GM12872 (cell line): ENCODE measurements at regions not wholly inside any gene's neighbourhood (a gene's known extent, or its start where the extent isn't known, plus 50 kb on each side); places are given as distances from the start of the nearest gene placed in this dataset.

Experiments used
- CTCF ChIP-seq: IDR thresholded peaks from 3 replicates; pipeline ENCODE4 v1.5.1; 2011; ENCODE audit warnings: low read depth, mild to moderate bottlenecking, low read length, moderate library complexity; ENCODE audit not compliant: insufficient read depth

- no peak for TF ChIP-seq CTCF
These were observed 466.6 kb upstream of the ETAA1 start for GRCh38 chr2:66930339-66931220.

DNA sequence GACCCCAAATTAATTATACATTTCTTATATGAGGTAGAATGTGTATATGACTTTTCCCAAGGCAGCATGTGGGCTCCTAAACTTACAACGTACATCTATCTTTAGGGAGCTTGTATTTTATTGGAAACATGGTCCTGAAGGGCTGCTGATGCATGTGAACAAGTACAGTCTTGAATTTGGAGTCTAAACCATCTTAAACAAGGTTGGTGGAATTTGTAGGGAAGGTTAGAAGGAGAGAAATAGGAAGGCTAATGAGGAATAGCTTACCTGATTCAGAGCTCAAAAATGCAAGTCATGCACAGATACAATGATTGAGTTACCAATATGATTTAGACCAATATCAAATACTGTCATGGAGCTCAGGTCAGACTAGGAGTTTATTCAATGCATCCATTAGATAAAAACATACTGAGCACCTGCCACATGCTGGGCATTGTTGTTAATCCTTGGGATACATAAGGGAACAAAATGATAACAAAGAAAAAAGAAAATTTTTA, 458.6 kb upstream of the ETAA1 start:
- no peak for TF ChIP-seq CTCF

DNA sequence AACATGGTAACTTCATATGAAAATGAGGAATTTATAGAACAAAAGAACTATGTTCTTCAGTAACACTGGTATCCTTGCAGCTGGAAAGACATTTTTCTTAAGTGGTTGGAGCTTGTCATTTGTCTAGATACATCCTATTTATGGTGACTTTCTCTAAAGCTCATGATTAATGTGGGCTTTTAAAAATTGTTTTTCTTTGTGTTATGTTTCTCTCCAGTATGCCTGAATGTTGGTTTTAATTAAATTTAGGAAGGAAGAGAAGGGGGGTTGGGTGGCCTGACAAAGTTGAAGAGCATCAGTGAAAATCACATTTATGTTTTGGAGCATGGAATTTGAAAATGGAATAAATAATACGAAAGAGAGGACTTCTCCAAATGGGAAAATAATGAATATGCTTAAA, 457.1 kb upstream of the ETAA1 start:
- no peak for TF ChIP-seq CTCF

DNA sequence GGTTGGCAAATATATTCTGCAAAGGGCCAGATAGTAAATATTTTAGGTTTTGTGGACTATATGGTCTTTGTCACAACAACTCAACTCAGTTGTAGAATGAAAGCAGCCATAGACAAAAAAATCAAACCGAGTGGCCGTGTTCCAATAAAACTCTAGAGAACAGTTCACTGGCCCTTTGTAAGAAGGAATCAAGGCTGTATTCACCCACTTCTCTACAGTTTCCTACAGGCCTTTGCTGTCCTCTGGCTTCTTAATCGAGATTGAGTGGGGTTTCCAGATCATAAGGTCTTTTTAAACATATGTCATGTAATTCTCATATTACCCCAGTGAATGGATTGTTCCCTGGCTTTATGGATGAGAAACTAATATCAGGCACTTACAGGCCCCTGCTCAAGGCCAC, 448.9 kb upstream of the ETAA1 start:
- no peak for TF ChIP-seq CTCF

DNA sequence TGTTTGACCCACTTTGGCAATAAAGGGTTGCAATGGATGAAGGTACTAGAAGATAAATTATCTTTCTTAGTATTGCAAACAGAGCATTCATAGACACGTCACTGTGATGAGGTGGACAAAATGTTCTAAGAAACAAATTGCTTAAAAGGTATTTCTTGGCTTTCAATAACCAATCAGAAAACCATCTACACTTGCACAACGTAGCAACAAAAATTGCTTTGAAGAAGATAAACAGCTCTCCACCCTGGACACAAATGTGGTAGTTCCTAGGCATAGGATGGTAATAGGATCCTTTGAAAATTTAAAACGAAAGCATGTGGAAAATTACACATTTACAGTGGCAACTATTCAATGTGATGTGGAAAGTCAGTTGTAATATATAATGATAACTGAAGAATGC, 439.9 kb upstream of the ETAA1 start:
- TF ChIP-seq CTCF, result no peak

DNA sequence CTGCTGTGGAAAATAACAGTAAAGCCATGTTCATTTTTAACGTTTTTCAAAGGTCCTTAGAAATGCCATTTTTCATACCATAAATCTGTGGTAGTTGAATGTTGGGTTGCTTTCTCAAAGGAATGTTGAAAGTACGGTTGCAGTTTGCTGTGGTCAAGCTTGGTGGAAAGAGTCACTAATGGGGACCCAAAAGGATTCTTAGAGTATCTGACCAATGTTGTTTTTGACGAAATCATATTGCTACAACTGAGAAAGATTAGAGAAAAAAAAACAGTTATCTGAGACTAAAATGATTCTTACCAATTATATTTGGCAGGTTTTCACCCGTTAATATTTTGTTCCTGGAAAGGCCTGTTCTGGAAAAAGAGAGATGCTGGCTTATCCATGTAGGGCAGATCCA, 439.5 kb upstream of the ETAA1 start:
- no peak for TF ChIP-seq CTCF

DNA sequence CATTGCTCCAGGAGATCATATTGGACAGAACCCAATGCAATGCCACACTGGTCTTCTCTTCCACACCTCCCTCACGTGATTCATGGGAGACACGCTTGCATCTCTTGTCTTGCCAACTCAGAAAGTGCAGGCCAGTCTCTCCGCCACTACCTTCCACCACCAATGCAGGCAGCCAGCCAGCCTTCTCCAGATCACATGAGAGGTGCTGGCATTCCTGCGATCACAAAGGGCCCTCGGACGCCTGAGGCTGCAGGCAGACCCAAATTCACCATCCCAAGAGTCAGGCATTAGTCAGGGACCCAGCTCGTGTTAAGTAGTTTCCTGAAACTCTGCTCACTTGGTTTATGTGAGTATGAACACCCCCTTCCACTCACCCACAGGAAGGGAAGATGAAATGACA, 437.0 kb upstream of the ETAA1 start:
- no peak for TF ChIP-seq CTCF
